HG03060 (cell line): ENCODE measurements at regions not wholly inside any gene's neighbourhood (a gene's known extent, or its start where the extent isn't known, plus 50 kb on each side); places are given as distances from the start of the nearest gene placed in this dataset.

Source experiments
- ATAC-seq: cut with Tn5 transposase; IDR thresholded peaks from one replicate; pipeline ENCODE4 v1.9.1; 2021; ENCODE audit warnings: low read depth, moderate number of reproducible peaks; ENCODE audit not compliant: unreplicated experiment

GRCh38 chr5:9712911-9713310 is 82.8 kb upstream of the TAS2R1 start:
- no peak for ATAC-seq

- ATAC-seq = no peak
These were observed 82.4 kb upstream of the TAS2R1 start for GRCh38 chr5:9712506-9712905.

DNA sequence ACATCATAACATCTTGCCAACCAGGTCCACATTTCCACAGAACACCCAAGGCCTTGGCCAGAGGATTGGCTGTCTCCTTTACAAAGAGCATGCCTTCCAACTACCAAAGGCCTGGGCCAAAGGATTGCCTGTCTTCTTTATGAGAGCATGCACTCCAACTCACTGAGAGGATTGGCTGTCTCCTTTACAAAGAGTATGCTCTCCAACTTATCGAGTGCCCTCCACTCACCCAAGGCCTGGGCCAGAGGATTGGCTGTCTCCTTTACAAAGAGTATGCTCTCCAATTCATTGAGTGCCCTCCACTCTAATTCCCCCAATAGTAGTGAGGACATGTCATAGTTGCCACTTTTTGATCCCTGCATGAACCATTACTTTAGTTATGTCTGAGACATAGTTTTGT is 79.9 kb upstream of the TAS2R1 start:
- no peak for ATAC-seq

GRCh38 chr5:9707732-9708462 is 77.7 kb upstream of the TAS2R1 start:
- ATAC-seq = no peak

DNA sequence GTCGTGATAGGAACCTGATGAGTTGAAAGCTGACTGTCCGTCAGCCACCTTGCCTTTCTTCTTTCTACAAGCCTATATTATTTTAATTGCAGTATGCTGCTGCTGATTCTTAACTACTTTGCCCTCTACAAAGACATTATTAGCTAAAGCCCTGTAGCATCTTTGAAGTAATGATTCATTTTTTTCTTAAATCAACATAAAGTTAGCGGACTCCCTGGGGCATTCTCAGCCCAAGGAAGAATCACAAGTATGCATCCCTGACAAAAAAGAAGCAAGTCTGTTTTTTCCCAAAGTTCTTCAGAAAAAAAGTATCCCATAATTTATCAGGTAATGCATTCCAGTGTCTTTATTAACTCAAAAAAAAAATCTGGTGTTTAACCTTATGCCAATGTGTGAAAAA is 69.5 kb upstream of the TAS2R1 start:
- ATAC-seq = no peak

GRCh38 chr5:9698841-9699240 is 68.7 kb upstream of the TAS2R1 start:
- ATAC-seq = no peak

GRCh38 chr5:9698125-9698826 is 68.1 kb upstream of the TAS2R1 start:
- no peak for ATAC-seq

GRCh38 chr5:9692576-9692975 is 62.4 kb upstream of the TAS2R1 start:
- ATAC-seq = no peak

- no peak for ATAC-seq
These were observed 61.1 kb upstream of the TAS2R1 start for GRCh38 chr5:9691261-9691660.

DNA sequence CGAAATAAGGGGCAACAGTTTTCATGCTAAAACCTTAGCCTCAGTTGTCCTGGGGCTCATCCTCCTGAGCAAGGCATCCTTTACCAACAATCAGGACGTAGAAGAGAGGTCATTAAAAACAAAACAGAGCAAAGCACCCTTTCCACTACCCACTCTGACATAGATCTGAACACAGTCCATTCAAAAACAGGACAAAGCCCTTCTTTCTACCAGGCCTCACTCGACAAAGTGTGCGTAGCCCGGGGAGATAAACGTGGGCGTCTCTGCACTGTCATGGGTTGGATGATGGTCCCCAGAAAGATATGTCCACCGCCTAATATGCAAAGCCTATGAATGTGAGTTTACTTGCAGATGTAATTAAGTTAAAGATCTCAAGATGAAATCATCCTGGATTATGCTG is 60.6 kb upstream of the TAS2R1 start:
- ATAC-seq = no peak

DNA sequence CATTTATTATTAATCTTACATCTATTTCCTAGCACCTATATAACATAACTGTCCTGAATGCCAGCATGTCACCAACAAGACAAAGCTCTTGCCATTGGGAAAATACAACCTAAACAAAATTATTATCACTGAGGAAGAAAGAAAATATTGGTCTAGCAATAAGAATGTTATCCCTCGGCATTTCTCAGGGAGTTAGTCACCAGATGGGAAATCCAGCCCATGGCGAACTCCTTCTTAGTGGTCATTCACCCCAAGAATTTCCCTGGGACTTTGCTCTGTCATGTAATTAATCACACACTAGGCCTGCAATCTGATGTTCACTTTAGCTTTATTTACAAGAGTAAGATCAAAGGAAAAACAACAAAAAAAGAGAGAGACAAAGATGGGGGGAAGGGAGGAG is 56.1 kb upstream of the TAS2R1 start:
- ATAC-seq = no peak

GRCh38 chr5:9681706-9682105 is 51.6 kb upstream of the TAS2R1 start:
- no peak for ATAC-seq
